Rectal smooth muscle tissue (tissue), 1 donor: ENCODE measurements at regions not wholly inside any gene's neighbourhood (a gene's known extent, or its start where the extent isn't known, plus 50 kb on each side); places are given as distances from the start of the nearest gene placed in this dataset.

ENCODE experiments used
- H3K27ac ChIP-seq: one replicate; pipeline ENCODE4 v1.7.0; 2013; ENCODE audit warnings: low read depth, low read length, inconsistent platforms
- H3K27me3 ChIP-seq: one replicate; pipeline ENCODE4 v1.7.0; 2013; ENCODE audit warnings: low read length; ENCODE audit not compliant: control insufficient read depth, insufficient read depth
- H3K36me3 ChIP-seq: one replicate; pipeline ENCODE4 v1.7.0; 2013; ENCODE audit warnings: low read length; ENCODE audit not compliant: control insufficient read depth, insufficient read depth
- H3K4me1 ChIP-seq: one replicate; pipeline ENCODE4 v1.7.0; 2013; ENCODE audit warnings: low read length; ENCODE audit not compliant: control insufficient read depth, insufficient read depth
- H3K4me3 ChIP-seq: one replicate; pipeline ENCODE4 v1.7.0; 2013; ENCODE audit warnings: low read length
- H3K9ac ChIP-seq: one replicate; pipeline ENCODE4 v1.7.0; 2013; ENCODE audit warnings: low read length

- H3K27ac ChIP-seq: no peak overlapping the region
- no peaks in the 10 kb centered on the region for H3K36me3 ChIP-seq
- no peak overlapping the region for H3K4me3 ChIP-seq
- peaks cover 8% of the 10 kb centered on the region for H3K4me1 ChIP-seq
- H3K9ac ChIP-seq: no peak overlapping the region
- H3K27me3 ChIP-seq: no peaks in the 10 kb centered on the region
These were observed 90.7 kb upstream of the SMIM36 start for GRCh38 chr17:55601874-55602364.

- Histone ChIP-seq H3K4me1 (peaks cover 2% of the 10 kb centered on the region), H3K27me3 (no peaks in the 10 kb centered on the region), H3K27ac (no peak overlapping the region), H3K4me3 (no peak overlapping the region), H3K9ac (no peak overlapping the region), H3K36me3 (no peaks in the 10 kb centered on the region)
These were observed 87.2 kb upstream of the SMIM36 start for GRCh38 chr17:55598495-55598894.

GRCh38 chr17:55588446-55589242 is 77.4 kb upstream of the SMIM36 start:
- H3K36me3 ChIP-seq: no peaks in the 10 kb centered on the region
- no peaks in the 10 kb centered on the region for H3K27me3 ChIP-seq
- H3K27ac ChIP-seq: peak overlapping the region; percentile 56
- H3K4me1 ChIP-seq: peaks cover 4% of the 10 kb centered on the region
- no peak overlapping the region for H3K4me3 ChIP-seq
- no peak overlapping the region for H3K9ac ChIP-seq

- H3K9ac ChIP-seq: no peak overlapping the region
- no peaks in the 10 kb centered on the region for H3K27me3 ChIP-seq
- peaks cover 4% of the 10 kb centered on the region for H3K4me1 ChIP-seq
- no peak overlapping the region for H3K4me3 ChIP-seq
- no peaks in the 10 kb centered on the region for H3K36me3 ChIP-seq
- H3K27ac ChIP-seq: peak overlapping the region; percentile 56
These were observed 76.4 kb upstream of the SMIM36 start for GRCh38 chr17:55587608-55588139.

GRCh38 chr17:55585629-55586028 is 74.4 kb upstream of the SMIM36 start:
- no peaks in the 10 kb centered on the region for H3K27me3 ChIP-seq
- no peaks in the 10 kb centered on the region for H3K36me3 ChIP-seq
- H3K9ac ChIP-seq: no peak overlapping the region
- no peak overlapping the region for H3K4me3 ChIP-seq
- H3K4me1 ChIP-seq: peaks cover 4% of the 10 kb centered on the region
- no peak overlapping the region for H3K27ac ChIP-seq

DNA sequence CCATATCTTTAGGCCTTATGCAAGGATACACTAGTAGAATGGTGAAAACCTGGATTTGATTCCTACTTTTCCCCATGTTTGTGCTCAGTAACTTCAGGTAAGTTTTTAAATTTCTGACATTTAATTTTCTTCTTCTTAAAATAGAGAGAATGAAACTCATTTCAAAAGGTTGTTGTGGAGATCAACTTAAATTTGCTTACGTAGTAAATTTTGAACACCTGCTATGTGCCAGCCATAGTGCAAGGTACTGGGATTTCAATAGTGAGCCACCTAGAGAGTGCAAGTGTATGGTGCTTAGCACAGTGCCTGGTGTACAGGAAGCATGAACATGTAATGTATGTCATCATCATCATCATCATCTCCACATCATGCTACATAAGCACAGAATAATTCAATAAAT is 73.6 kb upstream of the SMIM36 start:
- no peaks in the 10 kb centered on the region for H3K27me3 ChIP-seq
- H3K27ac ChIP-seq: no peak overlapping the region
- H3K9ac ChIP-seq: no peak overlapping the region
- H3K36me3 ChIP-seq: no peaks in the 10 kb centered on the region
- H3K4me3 ChIP-seq: no peak overlapping the region
- peaks cover 4% of the 10 kb centered on the region for H3K4me1 ChIP-seq

DNA sequence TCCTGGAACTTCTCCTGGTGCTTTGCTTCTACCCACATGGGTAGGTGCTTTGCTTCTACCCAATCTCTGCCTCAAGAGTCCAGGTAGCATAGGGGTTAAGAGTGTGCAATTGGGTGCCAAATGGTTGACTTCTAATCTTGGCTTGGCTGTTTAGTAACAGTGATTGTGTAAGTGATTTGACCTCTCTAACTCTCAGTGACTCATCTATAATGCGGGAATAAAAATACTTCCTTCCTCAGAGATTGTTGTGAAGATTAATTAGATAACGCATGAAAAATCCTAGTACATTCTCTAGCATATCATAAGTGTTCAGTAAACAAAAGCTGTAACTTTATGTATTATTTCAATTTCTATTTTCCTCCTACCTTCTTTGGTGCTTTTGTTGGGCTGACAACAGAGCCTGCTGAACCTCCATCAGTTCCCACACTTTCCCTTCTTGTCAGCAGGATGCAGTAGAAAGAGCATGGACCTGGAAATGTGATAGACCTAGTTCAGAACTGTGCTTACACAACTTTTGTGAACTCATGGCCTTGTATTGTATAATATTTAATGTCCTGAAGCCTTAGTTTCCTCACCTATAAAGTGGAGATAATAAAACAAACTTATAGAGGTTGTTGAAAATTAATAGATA is 72.9 kb upstream of the SMIM36 start:
- Histone ChIP-seq H3K27ac (no peak overlapping the region), H3K36me3 (no peaks in the 10 kb centered on the region), H3K4me3 (no peak overlapping the region), H3K4me1 (peaks cover 4% of the 10 kb centered on the region), H3K9ac (no peak overlapping the region), H3K27me3 (no peaks in the 10 kb centered on the region)

DNA sequence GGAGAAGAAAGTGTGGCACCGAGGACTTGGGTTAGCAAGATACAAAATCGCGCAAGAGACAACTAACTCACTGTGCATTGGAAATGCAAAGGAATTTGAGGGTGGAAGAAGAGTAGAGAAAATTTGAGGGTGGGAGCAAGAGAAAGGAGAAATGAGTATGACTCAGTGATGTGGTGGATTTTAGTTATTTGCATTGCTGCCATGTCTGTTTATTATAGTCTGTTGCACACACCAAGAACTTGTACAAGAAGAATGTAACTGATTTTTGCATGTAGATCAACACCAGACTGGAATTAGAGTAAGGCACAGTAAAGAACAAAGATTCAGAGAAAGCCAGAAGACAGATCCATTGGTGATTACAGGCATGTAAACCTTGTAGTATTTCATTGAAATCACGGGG is 71.6 kb upstream of the SMIM36 start:
- H3K9ac ChIP-seq: no peak overlapping the region
- no peak overlapping the region for H3K4me3 ChIP-seq
- H3K36me3 ChIP-seq: no peaks in the 10 kb centered on the region
- no peaks in the 10 kb centered on the region for H3K4me1 ChIP-seq
- no peaks in the 10 kb centered on the region for H3K27me3 ChIP-seq
- H3K27ac ChIP-seq: no peak overlapping the region

GRCh38 chr17:55580596-55581133 is 69.4 kb upstream of the SMIM36 start:
- Histone ChIP-seq H3K9ac (no peak overlapping the region), H3K36me3 (no peaks in the 10 kb centered on the region), H3K4me1 (peaks cover 8% of the 10 kb centered on the region)

DNA sequence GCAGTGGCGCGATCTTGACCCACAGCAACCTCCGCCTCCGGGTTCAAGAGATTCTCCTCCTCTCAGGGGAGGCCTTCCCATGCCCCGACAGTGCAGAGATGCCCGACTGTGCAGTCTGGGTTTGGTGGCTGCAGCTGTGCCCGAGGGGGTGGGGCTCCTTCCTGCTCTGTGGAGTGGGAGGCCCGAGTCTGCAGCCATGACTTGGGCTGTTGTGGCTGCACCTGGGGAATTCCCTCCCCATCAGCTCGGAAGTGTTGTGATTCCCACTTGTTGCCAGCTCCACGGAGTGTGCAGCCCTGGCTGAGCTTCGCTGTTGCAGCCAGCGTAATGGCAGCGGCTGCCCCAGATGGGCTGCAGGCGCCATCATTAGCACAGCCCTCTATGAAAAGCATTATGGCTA is 66.4 kb upstream of the SMIM36 start:
- Histone ChIP-seq H3K4me1 (peaks cover 10% of the 10 kb centered on the region), H3K9ac (no peak overlapping the region), H3K4me3 (peak overlapping the region; percentile 57), H3K27ac (peak overlapping the region; percentile 85), H3K36me3 (no peaks in the 10 kb centered on the region), H3K27me3 (no peaks in the 10 kb centered on the region)

More at GRCh38 chr17:55580596-55581133, 69.4 kb upstream of the SMIM36 start:
- Histone ChIP-seq H3K27ac (no peak overlapping the region), H3K27me3 (no peaks in the 10 kb centered on the region), H3K4me3 (no peak overlapping the region)

DNA sequence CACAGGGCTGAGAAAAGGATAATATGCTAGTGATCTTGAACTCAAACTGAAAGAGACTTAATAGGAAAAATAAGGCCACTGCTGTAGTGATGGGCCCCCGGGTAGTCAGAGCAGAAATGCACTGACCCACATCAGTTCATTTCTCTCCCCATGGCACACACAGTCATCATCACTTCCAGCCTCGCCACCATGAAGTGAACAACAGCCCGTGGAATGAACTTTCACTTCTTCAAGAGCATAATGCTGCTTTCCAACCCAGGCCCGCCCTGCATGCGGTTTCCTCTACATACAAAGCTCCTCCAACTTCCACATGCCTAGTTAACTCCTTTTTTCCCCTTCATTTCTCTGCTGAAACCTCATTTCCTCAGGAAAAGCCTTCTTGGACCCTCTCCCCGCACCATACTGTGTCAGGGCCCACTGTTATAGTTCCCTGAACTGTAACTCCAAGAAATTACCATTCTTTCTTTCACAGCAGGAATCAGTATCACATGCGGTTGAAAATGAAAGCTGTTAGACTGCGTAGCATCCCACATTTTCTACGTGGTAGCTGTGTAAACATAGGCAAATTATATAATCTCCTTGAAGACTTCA is 65.8 kb upstream of the SMIM36 start:
- Histone ChIP-seq H3K36me3 (no peaks in the 10 kb centered on the region), H3K4me1 (peaks cover 10% of the 10 kb centered on the region), H3K27ac (peak overlapping the region; percentile 85), H3K27me3 (no peaks in the 10 kb centered on the region), H3K4me3 (peak overlapping the region; percentile 57), H3K9ac (no peak overlapping the region)
